HG02759 (cell line): ENCODE measurements at regions not wholly inside any gene's neighbourhood (a gene's known extent, or its start where the extent isn't known, plus 50 kb on each side); places are given as distances from the start of the nearest gene placed in this dataset.
"Not testable (repeated sequence)": the region's sequence is repeated elsewhere in the genome, so short reads cannot be mapped to it uniquely, and the experiment has no call there.

Experiments used
- ATAC-seq: cut with Tn5 transposase; IDR thresholded peaks from one replicate; pipeline ENCODE4 v1.9.1; 2021; ENCODE audit warnings: mild to moderate bottlenecking, moderate library complexity; ENCODE audit not compliant: unreplicated experiment

GRCh38 chr13:103614761-103615160 lies 548.5 kb upstream of the SLC10A2 start:
- no peak for ATAC-seq

- ATAC-seq, result peak; percentile 88
Measured at GRCh38 chr13:103607995-103608394, 541.8 kb upstream of the SLC10A2 start.

GRCh38 chr13:103605546-103606326 lies 539.5 kb upstream of the SLC10A2 start:
- no peak for ATAC-seq

GRCh38 chr13:103599870-103600269 lies 533.7 kb upstream of the SLC10A2 start:
- ATAC-seq, result not testable (repeated sequence)

GRCh38 chr13:103598671-103599070 lies 532.5 kb upstream of the SLC10A2 start:
- ATAC-seq, result no peak

- no peak for ATAC-seq
Measured at GRCh38 chr13:103573446-103573845, 507.2 kb upstream of the SLC10A2 start.

GRCh38 chr13:103568314-103568713 lies 502.1 kb upstream of the SLC10A2 start:
- no peak for ATAC-seq

- no peak for ATAC-seq
Measured at GRCh38 chr13:103557878-103558277, 491.7 kb upstream of the SLC10A2 start.

- no peak for ATAC-seq
Measured at GRCh38 chr13:103556681-103557080, 490.5 kb upstream of the SLC10A2 start.

- ATAC-seq, result no peak
Measured at GRCh38 chr13:103547914-103548313, 481.7 kb upstream of the SLC10A2 start.

- no peak for ATAC-seq
Measured at GRCh38 chr13:103546271-103546670, 480.1 kb upstream of the SLC10A2 start.

- no peak for ATAC-seq
Measured at GRCh38 chr13:103542648-103543047, 476.4 kb upstream of the SLC10A2 start.

- ATAC-seq, result no peak
Measured at GRCh38 chr13:103540382-103540765, 474.2 kb upstream of the SLC10A2 start.

GRCh38 chr13:103539721-103540381 lies 473.6 kb upstream of the SLC10A2 start:
- ATAC-seq, result no peak

GRCh38 chr13:103539265-103539664 lies 473.0 kb upstream of the SLC10A2 start:
- ATAC-seq, result no peak

- no peak for ATAC-seq
Measured at GRCh38 chr13:103537616-103538015, 471.4 kb upstream of the SLC10A2 start.

GRCh38 chr13:103531278-103531677 lies 465.1 kb upstream of the SLC10A2 start:
- ATAC-seq, result no peak

GRCh38 chr13:103528437-103528836 lies 462.2 kb upstream of the SLC10A2 start:
- no peak for ATAC-seq

- no peak for ATAC-seq
Measured at GRCh38 chr13:103525530-103525929, 459.3 kb upstream of the SLC10A2 start.

- ATAC-seq, result no peak
Measured at GRCh38 chr13:103523858-103524257, 457.6 kb upstream of the SLC10A2 start.

- no peak for ATAC-seq
Measured at GRCh38 chr13:103521532-103521931, 455.3 kb upstream of the SLC10A2 start.

GRCh38 chr13:103517768-103518102 lies 451.5 kb upstream of the SLC10A2 start:
- ATAC-seq, result no peak
